ENCODE measurements at regions not wholly inside any gene's neighbourhood (a gene's known extent, or its start where the extent isn't known, plus 50 kb on each side); places are given as distances from the start of the nearest gene placed in this dataset.

DNA sequence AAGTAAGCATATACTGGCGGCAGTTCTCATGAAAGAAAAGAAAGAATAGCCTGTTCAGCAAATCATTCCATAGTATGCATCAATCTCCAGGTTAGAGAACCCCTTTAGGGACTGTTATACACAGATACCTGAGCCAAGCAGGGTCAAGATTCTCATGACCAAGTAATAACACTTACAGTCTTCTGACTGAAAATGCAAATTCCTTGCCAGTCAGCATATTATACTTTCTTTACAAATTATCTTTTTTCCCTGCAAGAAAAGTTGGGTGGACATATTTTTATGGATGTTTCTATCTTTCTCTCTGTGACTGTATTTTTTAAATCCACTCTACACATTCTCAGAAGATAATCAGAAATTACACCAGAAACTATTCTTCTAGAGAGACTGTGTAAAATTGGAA lies 120.4 kb upstream of the COL5A2 start:
- H3K4me3 ChIP-seq: no peak overlapping the region
- H3K36me3 ChIP-seq: no peaks in the 10 kb centered on the region
- no peaks in the 10 kb centered on the region for H3K27me3 ChIP-seq
- no peak for TF ChIP-seq POLR2A (IDR thresholded peaks at IDR 0.05)
- TF ChIP-seq, protein P1, sequence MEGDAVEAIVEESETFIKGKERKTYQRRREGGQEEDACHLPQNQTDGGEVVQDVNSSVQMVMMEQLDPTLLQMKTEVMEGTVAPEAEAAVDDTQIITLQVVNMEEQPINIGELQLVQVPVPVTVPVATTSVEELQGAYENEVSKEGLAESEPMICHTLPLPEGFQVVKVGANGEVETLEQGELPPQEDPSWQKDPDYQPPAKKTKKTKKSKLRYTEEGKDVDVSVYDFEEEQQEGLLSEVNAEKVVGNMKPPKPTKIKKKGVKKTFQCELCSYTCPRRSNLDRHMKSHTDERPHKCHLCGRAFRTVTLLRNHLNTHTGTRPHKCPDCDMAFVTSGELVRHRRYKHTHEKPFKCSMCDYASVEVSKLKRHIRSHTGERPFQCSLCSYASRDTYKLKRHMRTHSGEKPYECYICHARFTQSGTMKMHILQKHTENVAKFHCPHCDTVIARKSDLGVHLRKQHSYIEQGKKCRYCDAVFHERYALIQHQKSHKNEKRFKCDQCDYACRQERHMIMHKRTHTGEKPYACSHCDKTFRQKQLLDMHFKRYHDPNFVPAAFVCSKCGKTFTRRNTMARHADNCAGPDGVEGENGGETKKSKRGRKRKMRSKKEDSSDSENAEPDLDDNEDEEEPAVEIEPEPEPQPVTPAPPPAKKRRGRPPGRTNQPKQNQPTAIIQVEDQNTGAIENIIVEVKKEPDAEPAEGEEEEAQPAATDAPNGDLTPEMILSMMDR (IDR thresholded peaks at IDR 0.05): no peak
- intact Hi-C loops (cut with DNase I; ENCODE audit: low total_unique reads): no loop called here
- no peaks in the 10 kb centered on the region for H3K4me1 ChIP-seq
- no peak overlapping the region for H3K27ac ChIP-seq
- no peaks in the 10 kb centered on the region for H3K9me3 ChIP-seq
- no peak for DNase-seq

DNA sequence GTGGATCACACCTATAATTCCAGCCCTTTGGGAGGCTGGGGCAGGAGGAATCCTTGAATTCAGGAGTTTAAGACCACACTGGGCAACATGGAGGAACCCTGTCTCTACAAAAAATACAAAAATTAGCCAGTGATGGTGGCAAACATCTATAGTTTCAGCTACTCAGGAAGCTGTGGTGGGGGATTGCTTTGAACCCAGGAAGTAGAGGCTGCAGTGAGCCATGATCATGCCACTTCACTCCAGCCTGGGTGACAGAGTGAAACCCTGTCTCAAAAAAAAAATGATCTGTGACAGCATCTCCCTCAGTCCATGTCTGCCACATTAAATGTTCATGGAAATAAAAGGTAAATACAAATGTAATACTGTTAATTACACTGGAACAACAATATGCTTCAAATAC lies 121.4 kb upstream of the COL5A2 start:
- no peaks in the 10 kb centered on the region for H3K9me3 ChIP-seq
- intact Hi-C loops (cut with DNase I; ENCODE audit: low total_unique reads): no loop called here
- TF ChIP-seq, protein P1 (IDR thresholded peaks at IDR 0.05): no peak
- TF ChIP-seq POLR2A (IDR thresholded peaks at IDR 0.05): no peak

DNA sequence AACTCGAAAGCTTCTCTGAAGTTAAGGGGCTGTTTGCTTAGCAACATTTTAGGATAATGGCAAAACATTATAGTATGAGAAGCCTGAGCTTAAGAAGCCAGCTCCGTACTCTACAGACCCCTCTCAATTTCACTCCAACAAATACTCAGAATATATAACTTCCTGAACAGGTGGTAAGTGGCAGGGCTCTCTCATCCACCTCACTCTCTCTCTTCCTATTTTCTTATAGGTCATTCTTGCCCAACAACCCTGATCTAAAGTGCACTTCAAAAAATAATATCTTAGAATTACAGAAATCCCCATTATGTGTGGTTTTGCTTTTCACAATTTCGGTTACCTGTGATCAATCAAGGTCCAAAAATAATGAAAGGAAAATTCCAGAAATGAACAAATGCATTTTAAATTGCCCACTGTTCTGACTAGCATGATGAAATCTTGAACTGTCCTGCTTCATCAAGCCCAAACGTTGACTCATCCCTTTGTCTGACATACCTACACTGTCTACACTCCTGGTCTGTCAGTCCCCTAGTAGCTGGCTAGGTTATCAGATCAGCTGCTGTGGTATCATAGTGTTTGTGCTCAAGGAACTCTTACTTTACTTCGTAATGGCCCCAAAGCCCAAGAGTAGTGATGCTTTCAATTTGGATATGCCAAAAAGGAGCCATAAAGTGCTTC lies 122.8 kb upstream of the COL5A2 start:
- intact Hi-C loops (cut with DNase I; ENCODE audit: low total_unique reads): no loop called here
- Histone ChIP-seq H3K27ac (no peak overlapping the region), H3K36me3 (no peaks in the 10 kb centered on the region), H3K27me3 (no peaks in the 10 kb centered on the region), H3K4me3 (no peak overlapping the region), H3K9me3 (no peaks in the 10 kb centered on the region), H3K4me1 (no peaks in the 10 kb centered on the region)
- no peak for DNase-seq
- no peak for TF ChIP-seq POLR2A (IDR thresholded peaks at IDR 0.05)
- TF ChIP-seq, protein P1 (IDR thresholded peaks at IDR 0.05): no peak

More for the DNA sequence above, 121.4 kb upstream of the COL5A2 start:
- Histone ChIP-seq H3K36me3 (no peaks in the 10 kb centered on the region), H3K4me1 (no peaks in the 10 kb centered on the region), H3K27ac (no peak overlapping the region), H3K27me3 (no peaks in the 10 kb centered on the region), H3K4me3 (no peak overlapping the region)
- DNase-seq: no peak

- Histone ChIP-seq H3K27ac (no peak overlapping the region), H3K4me1 (no peaks in the 10 kb centered on the region), H3K4me3 (no peak overlapping the region), H3K36me3 (no peaks in the 10 kb centered on the region), H3K9me3 (no peaks in the 10 kb centered on the region), H3K27me3 (no peaks in the 10 kb centered on the region)
- intact Hi-C loops (cut with DNase I; ENCODE audit: low total_unique reads): no loop called here
- no peak for TF ChIP-seq POLR2A (IDR thresholded peaks at IDR 0.05)
- TF ChIP-seq, protein P1 (IDR thresholded peaks at IDR 0.05): no peak
- DNase-seq: no peak
Measured at GRCh38 chr2:189304360-189304759, 124.8 kb upstream of the COL5A2 start.

GRCh38 chr2:189305291-189305943 lies 125.9 kb upstream of the COL5A2 start:
- no peak overlapping the region for H3K27ac ChIP-seq
- no peaks in the 10 kb centered on the region for H3K4me1 ChIP-seq
- TF ChIP-seq POLR2A (IDR thresholded peaks at IDR 0.05): no peak
- TF ChIP-seq, protein P1 (IDR thresholded peaks at IDR 0.05): no peak
- no peaks in the 10 kb centered on the region for H3K27me3 ChIP-seq
- H3K9me3 ChIP-seq: no peaks in the 10 kb centered on the region
- DNase-seq: no peak
- H3K36me3 ChIP-seq: no peaks in the 10 kb centered on the region
- no peak overlapping the region for H3K4me3 ChIP-seq
- intact Hi-C loops (cut with DNase I; ENCODE audit: low total_unique reads): no loop called here
